ENCODE measurements at regions not wholly inside any gene's neighbourhood (a gene's known extent, or its start where the extent isn't known, plus 50 kb on each side); places are given as distances from the start of the nearest gene placed in this dataset.

- TF ChIP-seq EZH2 (IDR thresholded peaks at IDR 0.05; ENCODE audit: insufficient read depth, poor library complexity, severe bottlenecking), result no peak
- no peak for TF ChIP-seq EZH2phosphoT487 (IDR thresholded peaks at IDR 0.05; ENCODE audit: insufficient read depth, low read depth)
These were observed 208.1 kb downstream of the CTTN start for GRCh38 chr11:70606248-70606950.

Data from GM23248 (cell line).